ENCODE measurements at regions not wholly inside any gene's neighbourhood (a gene's known extent, or its start where the extent isn't known, plus 50 kb on each side); places are given as distances from the start of the nearest gene placed in this dataset.

DNA sequence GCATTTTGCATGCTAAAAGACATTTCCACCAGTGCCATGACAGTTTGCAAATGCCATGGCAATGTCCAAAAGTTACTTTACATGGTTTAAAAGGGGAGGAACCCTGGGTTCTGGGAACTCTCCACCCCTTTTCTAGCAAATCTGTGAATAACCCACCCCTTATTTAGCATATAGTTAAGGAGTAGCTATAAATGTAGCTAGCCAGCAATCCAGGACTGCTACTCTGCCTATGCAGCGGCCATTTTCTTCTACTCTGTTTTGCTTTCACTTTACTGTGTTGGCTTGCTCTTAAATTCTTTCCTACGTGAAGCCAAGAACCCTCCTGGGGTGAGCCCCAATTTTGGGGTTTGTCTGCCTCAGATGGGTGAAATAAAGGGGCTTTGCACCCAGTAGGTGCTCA, 141.0 kb downstream of the PTPN11 start:
- TF ChIP-seq, protein P1, sequence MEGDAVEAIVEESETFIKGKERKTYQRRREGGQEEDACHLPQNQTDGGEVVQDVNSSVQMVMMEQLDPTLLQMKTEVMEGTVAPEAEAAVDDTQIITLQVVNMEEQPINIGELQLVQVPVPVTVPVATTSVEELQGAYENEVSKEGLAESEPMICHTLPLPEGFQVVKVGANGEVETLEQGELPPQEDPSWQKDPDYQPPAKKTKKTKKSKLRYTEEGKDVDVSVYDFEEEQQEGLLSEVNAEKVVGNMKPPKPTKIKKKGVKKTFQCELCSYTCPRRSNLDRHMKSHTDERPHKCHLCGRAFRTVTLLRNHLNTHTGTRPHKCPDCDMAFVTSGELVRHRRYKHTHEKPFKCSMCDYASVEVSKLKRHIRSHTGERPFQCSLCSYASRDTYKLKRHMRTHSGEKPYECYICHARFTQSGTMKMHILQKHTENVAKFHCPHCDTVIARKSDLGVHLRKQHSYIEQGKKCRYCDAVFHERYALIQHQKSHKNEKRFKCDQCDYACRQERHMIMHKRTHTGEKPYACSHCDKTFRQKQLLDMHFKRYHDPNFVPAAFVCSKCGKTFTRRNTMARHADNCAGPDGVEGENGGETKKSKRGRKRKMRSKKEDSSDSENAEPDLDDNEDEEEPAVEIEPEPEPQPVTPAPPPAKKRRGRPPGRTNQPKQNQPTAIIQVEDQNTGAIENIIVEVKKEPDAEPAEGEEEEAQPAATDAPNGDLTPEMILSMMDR (IDR thresholded peaks at IDR 0.05; ENCODE audit: borderline replicate concordance, extremely low read depth, insufficient read depth) = no peak
- Histone ChIP-seq H3K4me1 (ENCODE audit: control insufficient read depth in 2 of 3, insufficient read depth in 2 of 3, low read depth in 1 of 3, low read length in 3 of 3) (no peaks in the 10 kb centered on the region), H3K9me3 (ENCODE audit: control insufficient read depth in 2 of 3, insufficient read depth in 1 of 3, low read length in 3 of 3) (no peaks in the 10 kb centered on the region), H3K36me3 (ENCODE audit: control insufficient read depth in 2 of 3, insufficient read depth in 3 of 3, low read length in 3 of 3) (no peaks in the 10 kb centered on the region), H3K27ac (ENCODE audit: low read depth in 2 of 2, low read length in 2 of 2) (no peak overlapping the region), H3K27me3 (ENCODE audit: control insufficient read depth, insufficient read depth, low read length) (no peaks in the 10 kb centered on the region), H3K9ac (ENCODE audit: low read length in 3 of 3) (no peak overlapping the region), H3K4me3 (ENCODE audit: low read length in 3 of 3) (no peak overlapping the region)
- no peak for DNase-seq
- FAIRE-seq = no peak
- intact Hi-C loops (cut with DNase I) = no loop called here

DNA sequence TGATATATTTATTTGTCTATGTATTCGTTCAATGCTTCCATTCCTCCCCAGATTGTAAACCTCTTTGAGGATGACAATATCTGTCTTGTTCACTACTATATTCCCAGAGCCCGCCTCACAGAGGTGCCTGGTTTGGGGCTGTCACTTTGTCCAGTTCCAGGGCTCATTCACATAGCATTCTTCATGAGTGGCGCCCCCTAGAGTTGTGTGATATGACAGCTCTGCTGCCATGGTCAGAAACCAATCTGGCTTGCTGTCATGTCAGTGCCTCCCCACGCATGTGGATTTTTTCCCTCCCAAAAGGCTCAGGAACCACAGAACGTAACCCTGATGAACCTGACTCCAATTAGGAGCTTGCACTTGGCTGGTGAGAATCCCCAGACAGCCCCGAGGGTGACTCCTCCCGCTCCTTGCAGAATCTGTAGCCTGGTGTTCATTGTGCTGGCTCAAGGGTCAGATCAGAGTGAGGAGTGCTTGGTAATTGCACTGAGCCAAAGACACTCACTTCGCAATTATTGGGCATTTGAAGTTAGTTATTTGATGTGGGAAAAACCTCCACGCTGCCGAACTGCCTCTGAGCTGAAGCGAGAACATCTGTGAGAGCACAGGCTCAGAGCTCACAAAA, 145.5 kb downstream of the PTPN11 start:
- Histone ChIP-seq H3K27me3 (ENCODE audit: control insufficient read depth, insufficient read depth, low read length) (no peaks in the 10 kb centered on the region), H3K36me3 (ENCODE audit: control insufficient read depth in 2 of 3, insufficient read depth in 3 of 3, low read length in 3 of 3) (no peaks in the 10 kb centered on the region), H3K4me1 (ENCODE audit: control insufficient read depth in 2 of 3, insufficient read depth in 2 of 3, low read depth in 1 of 3, low read length in 3 of 3) (no peaks in the 10 kb centered on the region), H3K9ac (ENCODE audit: low read length in 3 of 3) (no peak overlapping the region), H3K27ac (ENCODE audit: low read depth in 2 of 2, low read length in 2 of 2) (no peak overlapping the region), H3K4me3 (ENCODE audit: low read length in 3 of 3) (no peak overlapping the region), H3K9me3 (ENCODE audit: control insufficient read depth in 2 of 3, insufficient read depth in 1 of 3, low read length in 3 of 3) (no peaks in the 10 kb centered on the region)
- TF ChIP-seq, protein P1 (IDR thresholded peaks at IDR 0.05; ENCODE audit: borderline replicate concordance, extremely low read depth, insufficient read depth) = no peak
- no peak for FAIRE-seq
- intact Hi-C loops (cut with DNase I) = no loop called here
- DNase-seq = no peak

DNA sequence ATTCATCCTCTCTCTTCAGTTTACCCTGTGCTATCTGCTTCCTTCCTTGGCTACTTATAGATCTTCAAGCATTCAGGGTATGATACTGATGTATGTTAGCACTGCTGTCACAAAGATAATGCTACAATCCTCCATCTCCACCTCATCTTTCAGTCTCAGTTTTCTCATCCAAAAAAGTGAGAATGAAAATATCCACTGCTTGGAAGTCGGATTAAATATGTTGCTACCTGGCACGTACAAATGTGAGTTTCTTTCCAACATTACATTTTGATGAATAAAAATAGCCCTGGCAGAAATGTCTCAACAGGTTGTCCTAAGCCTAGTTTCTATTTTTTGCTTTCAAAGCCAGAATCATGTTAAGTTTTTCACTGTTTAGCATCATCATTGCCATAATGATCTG, 149.9 kb downstream of the PTPN11 start:
- Histone ChIP-seq H3K4me1 (ENCODE audit: control insufficient read depth in 2 of 3, insufficient read depth in 2 of 3, low read depth in 1 of 3, low read length in 3 of 3) (no peaks in the 10 kb centered on the region), H3K4me3 (ENCODE audit: low read length in 3 of 3) (no peak overlapping the region), H3K36me3 (ENCODE audit: control insufficient read depth in 2 of 3, insufficient read depth in 3 of 3, low read length in 3 of 3) (no peaks in the 10 kb centered on the region), H3K27me3 (ENCODE audit: control insufficient read depth, insufficient read depth, low read length) (no peaks in the 10 kb centered on the region), H3K9me3 (ENCODE audit: control insufficient read depth in 2 of 3, insufficient read depth in 1 of 3, low read length in 3 of 3) (no peaks in the 10 kb centered on the region), H3K9ac (ENCODE audit: low read length in 3 of 3) (no peak overlapping the region), H3K27ac (ENCODE audit: low read depth in 2 of 2, low read length in 2 of 2) (no peak overlapping the region)
- intact Hi-C loops (cut with DNase I) = no loop called here
- DNase-seq (no peak), FAIRE-seq (no peak)
- TF ChIP-seq, protein P1 (IDR thresholded peaks at IDR 0.05; ENCODE audit: borderline replicate concordance, extremely low read depth, insufficient read depth) = no peak

DNA sequence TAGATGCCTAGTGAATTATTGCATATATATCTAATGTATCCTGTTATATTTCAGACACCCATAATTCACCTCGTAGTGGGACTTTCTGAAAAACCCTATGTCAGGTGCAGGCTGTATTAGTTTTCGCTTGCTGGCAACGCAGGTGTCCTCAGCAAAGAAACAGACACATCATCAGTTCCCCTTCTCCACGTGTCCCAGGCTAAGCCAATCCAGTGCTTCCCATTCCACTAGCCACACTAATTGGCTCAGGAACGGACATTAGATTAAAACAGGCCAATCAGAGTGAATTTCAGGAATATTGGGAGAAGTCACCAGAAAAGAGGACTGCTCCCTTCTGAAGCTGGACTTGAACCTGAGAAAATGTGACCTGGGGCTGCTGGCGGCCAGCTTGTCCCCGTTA, 151.3 kb downstream of the PTPN11 start:
- Histone ChIP-seq H3K4me1 (ENCODE audit: control insufficient read depth in 2 of 3, insufficient read depth in 2 of 3, low read depth in 1 of 3, low read length in 3 of 3) (no peaks in the 10 kb centered on the region), H3K9ac (ENCODE audit: low read length in 3 of 3) (no peak overlapping the region), H3K27ac (ENCODE audit: low read depth in 2 of 2, low read length in 2 of 2) (no peak overlapping the region), H3K27me3 (ENCODE audit: control insufficient read depth, insufficient read depth, low read length) (peaks cover 2% of the 10 kb centered on the region), H3K4me3 (ENCODE audit: low read length in 3 of 3) (no peak overlapping the region), H3K9me3 (ENCODE audit: control insufficient read depth in 2 of 3, insufficient read depth in 1 of 3, low read length in 3 of 3) (no peaks in the 10 kb centered on the region), H3K36me3 (ENCODE audit: control insufficient read depth in 2 of 3, insufficient read depth in 3 of 3, low read length in 3 of 3) (no peaks in the 10 kb centered on the region)
- DNase-seq (no peak), FAIRE-seq (no peak)
- intact Hi-C loops (cut with DNase I) = no loop called here
- TF ChIP-seq, protein P1 (IDR thresholded peaks at IDR 0.05; ENCODE audit: borderline replicate concordance, extremely low read depth, insufficient read depth) = no peak
